NCI-H460 (cell line): ENCODE measurements at regions not wholly inside any gene's neighbourhood (a gene's known extent, or its start where the extent isn't known, plus 50 kb on each side); places are given as distances from the start of the nearest gene placed in this dataset.

Experiments
- DNase-seq: peaks from one replicate; pipeline ENCODE4 v3.0.0-alpha.2; 2016; ENCODE audit warnings: low read depth; ENCODE audit errors: extremely low read depth

GRCh38 chrX:33465137-33465536 is 253.8 kb upstream of the DMD start:
- DNase-seq = no peak

GRCh38 chrX:33457102-33457501 is 245.8 kb upstream of the DMD start:
- DNase-seq = no peak

- no peak for DNase-seq
Measured at GRCh38 chrX:33447285-33447684, 235.9 kb upstream of the DMD start.

- DNase-seq = peak; percentile 40
Measured at GRCh38 chrX:33434256-33435092, 223.1 kb upstream of the DMD start.

- DNase-seq = no peak
Measured at GRCh38 chrX:33416273-33416805, 205.0 kb upstream of the DMD start.

GRCh38 chrX:33415459-33415858 is 204.1 kb upstream of the DMD start:
- DNase-seq = no peak

GRCh38 chrX:33385546-33385945 is 174.2 kb upstream of the DMD start:
- DNase-seq = no peak

- DNase-seq = no peak
Measured at GRCh38 chrX:33379839-33380238, 168.5 kb upstream of the DMD start.

GRCh38 chrX:33357606-33358005 is 146.3 kb upstream of the DMD start:
- no peak for DNase-seq

GRCh38 chrX:33339219-33339618 is 127.9 kb upstream of the DMD start:
- DNase-seq = no peak

GRCh38 chrX:33336783-33337182 is 125.4 kb upstream of the DMD start:
- DNase-seq = peak; percentile 26

- no peak for DNase-seq
Measured at GRCh38 chrX:33333271-33333670, 121.9 kb upstream of the DMD start.

- DNase-seq = no peak
Measured at GRCh38 chrX:33330798-33331197, 119.4 kb upstream of the DMD start.

GRCh38 chrX:33324099-33324498 is 112.8 kb upstream of the DMD start:
- no peak for DNase-seq

- DNase-seq = no peak
Measured at GRCh38 chrX:33307911-33308354, 96.6 kb upstream of the DMD start.

GRCh38 chrX:33298622-33299021 is 87.3 kb upstream of the DMD start:
- no peak for DNase-seq

- DNase-seq = no peak
Measured at GRCh38 chrX:33285550-33285949, 74.2 kb upstream of the DMD start.

GRCh38 chrX:33277046-33277445 is 65.7 kb upstream of the DMD start:
- no peak for DNase-seq

- no peak for DNase-seq
Measured at GRCh38 chrX:33273535-33273934, 62.2 kb upstream of the DMD start.

- no peak for DNase-seq
Measured at GRCh38 chrX:33272986-33273385, 61.6 kb upstream of the DMD start.
